SK-N-SH treated with all-trans-retinoic acid at 6 μM for 48 hours (cell line): ENCODE measurements at regions not wholly inside any gene's neighbourhood (a gene's known extent, or its start where the extent isn't known, plus 50 kb on each side); places are given as distances from the start of the nearest gene placed in this dataset.

Source experiments
- ATAC-seq: fragments of 200-7000 bp; cut with Tn5 transposase; 3 replicates; pipeline ENCODE4 v1.9.1; 2020; ENCODE audit warnings: mild to moderate bottlenecking, moderate library complexity
- ARNTL ChIP-seq: fragments of 450-650 bp; formaldehyde crosslinking; IDR thresholded peaks from 2 replicates; pipeline ENCODE4 v1.5.0; 2020; ENCODE audit warnings: low read depth, mild to moderate bottlenecking, moderate library complexity, borderline replicate concordance
- BACH2 ChIP-seq: fragments of 250-450 bp; sonication (Bioruptor Pico); IDR thresholded peaks from 2 replicates; pipeline ENCODE4 v1.9.0; 2021; ENCODE audit warnings: mild to moderate bottlenecking, borderline replicate concordance
- CSDC2 ChIP-seq: fragments of 250-450 bp; sonication (Bioruptor Pico); IDR thresholded peaks from 2 replicates; pipeline ENCODE4 v1.5.0; 2020; ENCODE audit warnings: mild to moderate bottlenecking, moderate library complexity
- ESRRG ChIP-seq: fragments of 250-450 bp; sonication (Bioruptor Pico); IDR thresholded peaks from 2 replicates; pipeline ENCODE4 v1.6.1; 2021; ENCODE audit warnings: mild to moderate bottlenecking
- GLIS3 ChIP-seq: fragments of 250-450 bp; sonication (Bioruptor Pico); IDR thresholded peaks from 2 replicates; pipeline ENCODE4 v1.5.0; 2020; ENCODE audit warnings: mild to moderate bottlenecking, moderate library complexity
- ISL1 ChIP-seq: fragments of 250-450 bp; sonication (Bioruptor Pico); IDR thresholded peaks from 2 replicates; pipeline ENCODE4 v2.1.2; 2022; ENCODE audit warnings: mild to moderate bottlenecking, moderate library complexity
- OSR1 ChIP-seq: fragments of 250-450 bp; sonication (Bioruptor Pico); IDR thresholded peaks from 2 replicates; pipeline ENCODE4 v1.8.0; 2022; ENCODE audit warnings: moderate library complexity, mild to moderate bottlenecking, inconsistent platforms
- PPARA ChIP-seq: fragments of 250-450 bp; sonication (Bioruptor Pico); IDR thresholded peaks from 2 replicates; pipeline ENCODE4 v1.5.0; 2020; ENCODE audit warnings: mild to moderate bottlenecking, borderline replicate concordance
- RARB ChIP-seq: fragments of 250-450 bp; sonication (Bioruptor Pico); IDR thresholded peaks from 2 replicates; pipeline ENCODE4 v1.8.0; 2021; ENCODE audit warnings: mild to moderate bottlenecking, moderate library complexity
- SNAI2 ChIP-seq: fragments of 250-450 bp; sonication (Bioruptor Pico); IDR thresholded peaks from 2 replicates; pipeline ENCODE4 v1.5.0; 2020; ENCODE audit warnings: mild to moderate bottlenecking, moderate library complexity
- TCF4 ChIP-seq: fragments of 250-450 bp; sonication (Bioruptor Pico); IDR thresholded peaks from 2 replicates; pipeline ENCODE4 v1.8.0; 2021; ENCODE audit warnings: mild to moderate bottlenecking, moderate library complexity, borderline replicate concordance
- TOX ChIP-seq: fragments of 250-450 bp; sonication (Bioruptor Pico); IDR thresholded peaks from 2 replicates; pipeline ENCODE4 v1.8.0; 2021; ENCODE audit warnings: mild to moderate bottlenecking, moderate library complexity, borderline replicate concordance
- ZFP30 ChIP-seq: fragments of 450-650 bp; formaldehyde crosslinking; IDR thresholded peaks from 2 replicates; pipeline ENCODE4 v1.5.0; 2022; ENCODE audit warnings: mild to moderate bottlenecking, moderate library complexity
- ZNF565 ChIP-seq: fragments of 450-650 bp; formaldehyde crosslinking; conservative IDR thresholded peaks from 2 replicates; pipeline ENCODE4 v1.5.0; 2020; ENCODE audit warnings: low read depth, mild to moderate bottlenecking, moderate library complexity
- ZNF70 ChIP-seq: fragments of 450-650 bp; formaldehyde crosslinking; IDR thresholded peaks from 2 replicates; pipeline ENCODE4 v1.5.0; 2020; ENCODE audit warnings: mild to moderate bottlenecking, moderate library complexity
- ZNF8 ChIP-seq: fragments of 450-650 bp; formaldehyde crosslinking; IDR thresholded peaks from 2 replicates; pipeline ENCODE4 v1.5.0; 2020; ENCODE audit warnings: mild to moderate bottlenecking, moderate library complexity
- TF ChIP-seq, protein P1 (sequence below): fragments of 250-450 bp; sonication (Bioruptor Pico); IDR thresholded peaks from 2 replicates; pipeline ENCODE4 v1.8.0; 2020; ENCODE audit warnings: mild to moderate bottlenecking, moderate library complexity, borderline replicate concordance
- TF ChIP-seq, protein P2 (sequence below): fragments of 250-450 bp; sonication (Bioruptor Pico); IDR thresholded peaks from 2 replicates; pipeline ENCODE4 v1.5.0; 2020; ENCODE audit warnings: mild to moderate bottlenecking, moderate library complexity
- TF ChIP-seq, protein P3 (sequence below): fragments of 250-450 bp; sonication (Bioruptor Pico); IDR thresholded peaks from 2 replicates; pipeline ENCODE4 v1.5.1; 2020; ENCODE audit warnings: low read depth, mild to moderate bottlenecking, moderate library complexity
- TF ChIP-seq, protein P4 (sequence below): fragments of 250-450 bp; sonication (Bioruptor Pico); IDR thresholded peaks from 2 replicates; pipeline ENCODE4 v1.5.1; 2021; ENCODE audit warnings: mild to moderate bottlenecking, moderate library complexity
- TF ChIP-seq, protein P5 (sequence below): fragments of 250-450 bp; sonication (Bioruptor Pico); IDR thresholded peaks from 2 replicates; pipeline ENCODE4 v1.8.0; 2021; ENCODE audit warnings: low read depth, mild to moderate bottlenecking, moderate library complexity, borderline replicate concordance

DNA sequence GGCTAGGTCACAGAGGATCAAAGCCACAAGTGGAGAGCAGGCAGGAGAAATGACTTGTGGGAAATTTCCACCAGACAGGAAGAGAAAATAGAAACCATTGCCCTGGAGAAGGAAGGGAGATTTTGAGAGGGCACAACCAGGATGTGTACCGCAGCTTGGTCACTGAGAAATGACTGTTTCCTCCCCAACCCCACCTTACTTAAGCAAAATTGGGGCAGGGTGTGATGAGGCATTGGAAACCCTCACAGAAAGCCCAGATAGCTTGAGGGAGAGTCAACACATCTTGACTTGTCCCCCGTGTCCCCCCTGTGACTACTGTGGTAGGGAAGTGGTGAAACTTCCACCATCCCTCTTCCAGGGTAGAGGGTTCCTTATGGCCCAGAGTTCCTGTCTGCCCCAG lies 113.5 kb upstream of the FAM20A start:
- TF ChIP-seq RARB (CRISPR knock-in tag) (no peak), BACH2 (CRISPR knock-in tag) (no peak), ZNF565 (CRISPR knock-in tag) (no peak), TCF4 (CRISPR knock-in tag) (no peak), ISL1 (no peak), TOX (CRISPR knock-in tag) (no peak), OSR1 (CRISPR knock-in tag) (no peak), ARNTL (no peak), GLIS3 (CRISPR knock-in tag) (no peak), ZNF8 (CRISPR knock-in tag) (no peak), PPARA (no peak), ZNF70 (no peak), ESRRG (CRISPR knock-in tag) (no peak)
- TF ChIP-seq, protein P1, sequence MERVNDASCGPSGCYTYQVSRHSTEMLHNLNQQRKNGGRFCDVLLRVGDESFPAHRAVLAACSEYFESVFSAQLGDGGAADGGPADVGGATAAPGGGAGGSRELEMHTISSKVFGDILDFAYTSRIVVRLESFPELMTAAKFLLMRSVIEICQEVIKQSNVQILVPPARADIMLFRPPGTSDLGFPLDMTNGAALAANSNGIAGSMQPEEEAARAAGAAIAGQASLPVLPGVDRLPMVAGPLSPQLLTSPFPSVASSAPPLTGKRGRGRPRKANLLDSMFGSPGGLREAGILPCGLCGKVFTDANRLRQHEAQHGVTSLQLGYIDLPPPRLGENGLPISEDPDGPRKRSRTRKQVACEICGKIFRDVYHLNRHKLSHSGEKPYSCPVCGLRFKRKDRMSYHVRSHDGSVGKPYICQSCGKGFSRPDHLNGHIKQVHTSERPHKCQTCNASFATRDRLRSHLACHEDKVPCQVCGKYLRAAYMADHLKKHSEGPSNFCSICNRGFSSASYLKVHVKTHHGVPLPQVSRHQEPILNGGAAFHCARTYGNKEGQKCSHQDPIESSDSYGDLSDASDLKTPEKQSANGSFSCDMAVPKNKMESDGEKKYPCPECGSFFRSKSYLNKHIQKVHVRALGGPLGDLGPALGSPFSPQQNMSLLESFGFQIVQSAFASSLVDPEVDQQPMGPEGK (CRISPR knock-in tag): no peak
- TF ChIP-seq, protein P2, sequence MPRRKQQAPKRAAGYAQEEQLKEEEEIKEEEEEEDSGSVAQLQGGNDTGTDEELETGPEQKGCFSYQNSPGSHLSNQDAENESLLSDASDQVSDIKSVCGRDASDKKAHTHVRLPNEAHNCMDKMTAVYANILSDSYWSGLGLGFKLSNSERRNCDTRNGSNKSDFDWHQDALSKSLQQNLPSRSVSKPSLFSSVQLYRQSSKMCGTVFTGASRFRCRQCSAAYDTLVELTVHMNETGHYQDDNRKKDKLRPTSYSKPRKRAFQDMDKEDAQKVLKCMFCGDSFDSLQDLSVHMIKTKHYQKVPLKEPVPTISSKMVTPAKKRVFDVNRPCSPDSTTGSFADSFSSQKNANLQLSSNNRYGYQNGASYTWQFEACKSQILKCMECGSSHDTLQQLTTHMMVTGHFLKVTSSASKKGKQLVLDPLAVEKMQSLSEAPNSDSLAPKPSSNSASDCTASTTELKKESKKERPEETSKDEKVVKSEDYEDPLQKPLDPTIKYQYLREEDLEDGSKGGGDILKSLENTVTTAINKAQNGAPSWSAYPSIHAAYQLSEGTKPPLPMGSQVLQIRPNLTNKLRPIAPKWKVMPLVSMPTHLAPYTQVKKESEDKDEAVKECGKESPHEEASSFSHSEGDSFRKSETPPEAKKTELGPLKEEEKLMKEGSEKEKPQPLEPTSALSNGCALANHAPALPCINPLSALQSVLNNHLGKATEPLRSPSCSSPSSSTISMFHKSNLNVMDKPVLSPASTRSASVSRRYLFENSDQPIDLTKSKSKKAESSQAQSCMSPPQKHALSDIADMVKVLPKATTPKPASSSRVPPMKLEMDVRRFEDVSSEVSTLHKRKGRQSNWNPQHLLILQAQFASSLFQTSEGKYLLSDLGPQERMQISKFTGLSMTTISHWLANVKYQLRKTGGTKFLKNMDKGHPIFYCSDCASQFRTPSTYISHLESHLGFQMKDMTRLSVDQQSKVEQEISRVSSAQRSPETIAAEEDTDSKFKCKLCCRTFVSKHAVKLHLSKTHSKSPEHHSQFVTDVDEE (CRISPR knock-in tag): no peak
- TF ChIP-seq, protein P3, sequence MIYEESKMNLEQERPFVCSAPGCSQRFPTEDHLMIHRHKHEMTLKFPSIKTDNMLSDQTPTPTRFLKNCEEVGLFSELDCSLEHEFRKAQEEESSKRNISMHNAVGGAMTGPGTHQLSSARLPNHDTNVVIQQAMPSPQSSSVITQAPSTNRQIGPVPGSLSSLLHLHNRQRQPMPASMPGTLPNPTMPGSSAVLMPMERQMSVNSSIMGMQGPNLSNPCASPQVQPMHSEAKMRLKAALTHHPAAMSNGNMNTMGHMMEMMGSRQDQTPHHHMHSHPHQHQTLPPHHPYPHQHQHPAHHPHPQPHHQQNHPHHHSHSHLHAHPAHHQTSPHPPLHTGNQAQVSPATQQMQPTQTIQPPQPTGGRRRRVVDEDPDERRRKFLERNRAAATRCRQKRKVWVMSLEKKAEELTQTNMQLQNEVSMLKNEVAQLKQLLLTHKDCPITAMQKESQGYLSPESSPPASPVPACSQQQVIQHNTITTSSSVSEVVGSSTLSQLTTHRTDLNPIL: no peak
- TF ChIP-seq, protein P4, sequence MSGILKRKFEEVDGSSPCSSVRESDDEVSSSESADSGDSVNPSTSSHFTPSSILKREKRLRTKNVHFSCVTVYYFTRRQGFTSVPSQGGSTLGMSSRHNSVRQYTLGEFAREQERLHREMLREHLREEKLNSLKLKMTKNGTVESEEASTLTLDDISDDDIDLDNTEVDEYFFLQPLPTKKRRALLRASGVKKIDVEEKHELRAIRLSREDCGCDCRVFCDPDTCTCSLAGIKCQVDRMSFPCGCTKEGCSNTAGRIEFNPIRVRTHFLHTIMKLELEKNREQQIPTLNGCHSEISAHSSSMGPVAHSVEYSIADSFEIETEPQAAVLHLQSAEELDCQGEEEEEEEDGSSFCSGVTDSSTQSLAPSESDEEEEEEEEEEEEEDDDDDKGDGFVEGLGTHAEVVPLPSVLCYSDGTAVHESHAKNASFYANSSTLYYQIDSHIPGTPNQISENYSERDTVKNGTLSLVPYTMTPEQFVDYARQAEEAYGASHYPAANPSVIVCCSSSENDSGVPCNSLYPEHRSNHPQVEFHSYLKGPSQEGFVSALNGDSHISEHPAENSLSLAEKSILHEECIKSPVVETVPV (CRISPR knock-in tag): no peak
- TF ChIP-seq, protein P5, sequence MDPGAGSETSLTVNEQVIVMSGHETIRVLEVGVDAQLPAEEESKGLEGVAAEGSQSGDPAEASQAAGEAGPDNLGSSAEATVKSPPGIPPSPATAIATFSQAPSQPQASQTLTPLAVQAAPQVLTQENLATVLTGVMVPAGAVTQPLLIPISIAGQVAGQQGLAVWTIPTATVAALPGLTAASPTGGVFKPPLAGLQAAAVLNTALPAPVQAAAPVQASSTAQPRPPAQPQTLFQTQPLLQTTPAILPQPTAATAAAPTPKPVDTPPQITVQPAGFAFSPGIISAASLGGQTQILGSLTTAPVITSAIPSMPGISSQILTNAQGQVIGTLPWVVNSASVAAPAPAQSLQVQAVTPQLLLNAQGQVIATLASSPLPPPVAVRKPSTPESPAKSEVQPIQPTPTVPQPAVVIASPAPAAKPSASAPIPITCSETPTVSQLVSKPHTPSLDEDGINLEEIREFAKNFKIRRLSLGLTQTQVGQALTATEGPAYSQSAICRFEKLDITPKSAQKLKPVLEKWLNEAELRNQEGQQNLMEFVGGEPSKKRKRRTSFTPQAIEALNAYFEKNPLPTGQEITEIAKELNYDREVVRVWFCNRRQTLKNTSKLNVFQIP (CRISPR knock-in tag): no peak
- no peak for ATAC-seq

DNA sequence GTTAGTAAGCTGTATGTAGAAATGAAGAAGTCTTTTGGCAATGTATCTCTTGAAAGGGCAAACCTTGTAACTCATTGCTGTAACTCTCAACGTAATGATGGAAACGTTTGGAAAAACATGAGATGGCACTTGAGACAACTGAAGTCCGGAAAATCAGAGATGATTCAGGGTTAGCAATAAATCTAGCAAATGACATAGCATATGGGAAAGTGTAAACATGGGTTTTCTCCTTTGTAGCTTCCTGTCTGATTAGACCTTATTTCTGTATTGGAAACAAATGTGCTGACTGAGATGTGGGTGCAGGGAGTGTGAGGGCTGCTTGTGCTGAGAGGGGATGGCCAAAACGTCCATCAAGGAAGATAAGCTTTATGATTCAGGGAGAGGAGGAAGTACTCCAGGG lies 110.7 kb upstream of the FAM20A start:
- ATAC-seq: no peak
- TF ChIP-seq SNAI2 (CRISPR knock-in tag): no peak
- no peak for TF ChIP-seq ARNTL
- TF ChIP-seq GLIS3 (CRISPR knock-in tag): no peak
- TF ChIP-seq, protein P3: no peak
- no peak for TF ChIP-seq CSDC2 (CRISPR knock-in tag)
- TF ChIP-seq ZNF565 (CRISPR knock-in tag): no peak
- TF ChIP-seq TOX (CRISPR knock-in tag): no peak
- TF ChIP-seq ISL1: no peak
- TF ChIP-seq ZNF70: no peak
- no peak for TF ChIP-seq ZNF8 (CRISPR knock-in tag)
- no peak for TF ChIP-seq RARB (CRISPR knock-in tag)
- TF ChIP-seq OSR1 (CRISPR knock-in tag): no peak
- no peak for TF ChIP-seq ESRRG (CRISPR knock-in tag)
- TF ChIP-seq, protein P5 (CRISPR knock-in tag): no peak
- TF ChIP-seq TCF4 (CRISPR knock-in tag): no peak
- TF ChIP-seq, protein P2 (CRISPR knock-in tag): no peak
- no peak for TF ChIP-seq PPARA
- TF ChIP-seq ZFP30 (CRISPR knock-in tag): no peak
- TF ChIP-seq, protein P4 (CRISPR knock-in tag): no peak
